HEK293 (cell line): ENCODE measurements at regions not wholly inside any gene's neighbourhood (a gene's known extent, or its start where the extent isn't known, plus 50 kb on each side); places are given as distances from the start of the nearest gene placed in this dataset.

Source experiments
- CTCF ChIA-PET: fragments of 350-600 bp; formaldehyde crosslinking; extraction: SDS; loops from one replicate; lab custom pipeline; 2021; ENCODE audit warnings: antibody characterized with exemption; lab: Yijun Ruan, JAX
- POLR2A ChIA-PET: fragments of 300-600 bp; formaldehyde crosslinking; extraction: SDS; loops from one replicate; lab custom pipeline; 2020; ENCODE audit warnings: antibody characterized with exemption, inconsistent platforms; lab: Yijun Ruan, JAX
- H3K27ac ChIP-seq: fragments of 200-500 bp; sonication (Bioruptor generic); 2 replicates; pipeline ENCODE4 v1.5.1; 2014; ENCODE audit warnings: low read depth, low read length, control low read depth, inconsistent platforms; ENCODE audit errors: extremely low read depth
- H3K36me3 ChIP-seq, 2 experiments: fragments of 200-500 bp in 1 of 2; sonication (Bioruptor generic) in 1 of 2; 1 replicate in 1 of 2; 2 replicates in 1 of 2; pipeline ENCODE4 v1.5.1; 2014 to 2017; ENCODE audit warnings: inconsistent platforms in 2 of 2, low read length in 2 of 2; ENCODE audit not compliant: control insufficient read depth in 2 of 2, insufficient read depth in 1 of 2
- H3K4me1 ChIP-seq: fragments of 200-500 bp; sonication (Bioruptor generic); 2 replicates; pipeline ENCODE4 v1.5.1; 2014; ENCODE audit warnings: mild to moderate bottlenecking, low read length, inconsistent platforms; ENCODE audit not compliant: control insufficient read depth, insufficient read depth
- H3K4me3 ChIP-seq: 2 replicates; pipeline ENCODE4 v1.5.1; 2011; ENCODE audit warnings: low read depth, mild to moderate bottlenecking, control low read depth, low read length, moderate library complexity
- H3K9me3 ChIP-seq: fragments of 200-500 bp; sonication (Bioruptor generic); 2 replicates; pipeline ENCODE4 v1.5.1; 2014; ENCODE audit warnings: low read depth, low read length, inconsistent platforms; ENCODE audit not compliant: control insufficient read depth, insufficient read depth
- KLF10 ChIP-seq: fragments of 450-650 bp; IDR thresholded peaks from 2 replicates; pipeline ENCODE4 v1.5.1; 2018; ENCODE audit warnings: missing biosample characterization, mild to moderate bottlenecking, missing genetic modification characterization
- MYNN ChIP-seq: fragments of 450-650 bp; formaldehyde crosslinking; IDR thresholded peaks from 2 replicates; pipeline ENCODE4 v1.5.1; 2016; ENCODE audit warnings: missing biosample characterization, missing genetic modification characterization, borderline replicate concordance
- MZF1 ChIP-seq: fragments of 450-650 bp; formaldehyde crosslinking; IDR thresholded peaks from 2 replicates; pipeline ENCODE4 v1.5.1; 2017; ENCODE audit warnings: missing biosample characterization, missing genetic modification characterization, borderline replicate concordance
- PRDM6 ChIP-seq: fragments of 450-650 bp; formaldehyde crosslinking; IDR thresholded peaks from 2 replicates; pipeline ENCODE4 v1.5.1; 2017; ENCODE audit warnings: missing biosample characterization, missing genetic modification characterization
- SP7 ChIP-seq: fragments of 450-650 bp; formaldehyde crosslinking; IDR thresholded peaks from 2 replicates; pipeline ENCODE4 v1.5.1; 2016; ENCODE audit warnings: missing biosample characterization, missing genetic modification characterization
- TRIM28 ChIP-seq: IDR thresholded peaks from 2 replicates; pipeline ENCODE4 v1.6.1; 2011; ENCODE audit warnings: low read length, control low read depth, borderline replicate concordance
- WT1 ChIP-seq: fragments of 450-650 bp; formaldehyde crosslinking; IDR thresholded peaks from 2 replicates; pipeline ENCODE4 v1.5.1; 2016; ENCODE audit warnings: missing biosample characterization, missing genetic modification characterization
- YY2 ChIP-seq: fragments of 450-650 bp; formaldehyde crosslinking; IDR thresholded peaks from 2 replicates; pipeline ENCODE4 v1.5.1; 2016; ENCODE audit warnings: missing biosample characterization, missing genetic modification characterization
- ZEB2 ChIP-seq: fragments of 450-650 bp; formaldehyde crosslinking; IDR thresholded peaks from 2 replicates; pipeline ENCODE4 v1.5.1; 2016; ENCODE audit warnings: missing biosample characterization, missing genetic modification characterization
- ZNF140 ChIP-seq: fragments of 450-650 bp; formaldehyde crosslinking; IDR thresholded peaks from 2 replicates; pipeline ENCODE4 v1.5.1; 2016; ENCODE audit warnings: missing biosample characterization, missing genetic modification characterization
- ZNF391 ChIP-seq: fragments of 450-650 bp; formaldehyde crosslinking; IDR thresholded peaks from 2 replicates; pipeline ENCODE4 v1.5.1; 2016; ENCODE audit warnings: low read depth, missing biosample characterization, missing genetic modification characterization, borderline replicate concordance
- ZNF501 ChIP-seq: fragments of 450-650 bp; formaldehyde crosslinking; IDR thresholded peaks from 2 replicates; pipeline ENCODE4 v1.5.1; 2016; ENCODE audit warnings: missing biosample characterization, missing genetic modification characterization
- ZNF626 ChIP-seq: fragments of 450-650 bp; sonication (Bioruptor Pico); formaldehyde crosslinking; IDR thresholded peaks from 2 replicates; pipeline ENCODE4 v1.5.1; 2018; ENCODE audit warnings: missing biosample characterization, missing genetic modification characterization, inconsistent platforms
- TF ChIP-seq, protein P1 (sequence below): fragments of 450-650 bp; formaldehyde crosslinking; IDR thresholded peaks from 2 replicates; pipeline ENCODE4 v1.5.1; 2016; ENCODE audit warnings: missing biosample characterization, missing genetic modification characterization
- TF ChIP-seq, protein P2 (sequence below): fragments of 450-650 bp; formaldehyde crosslinking; IDR thresholded peaks from 2 replicates; pipeline ENCODE4 v1.5.1; 2016; ENCODE audit warnings: missing biosample characterization, missing genetic modification characterization
- TF ChIP-seq, protein P3 (sequence below): fragments of 450-650 bp; formaldehyde crosslinking; IDR thresholded peaks from 2 replicates; pipeline ENCODE4 v1.5.1; 2016; ENCODE audit warnings: missing biosample characterization, missing genetic modification characterization

DNA sequence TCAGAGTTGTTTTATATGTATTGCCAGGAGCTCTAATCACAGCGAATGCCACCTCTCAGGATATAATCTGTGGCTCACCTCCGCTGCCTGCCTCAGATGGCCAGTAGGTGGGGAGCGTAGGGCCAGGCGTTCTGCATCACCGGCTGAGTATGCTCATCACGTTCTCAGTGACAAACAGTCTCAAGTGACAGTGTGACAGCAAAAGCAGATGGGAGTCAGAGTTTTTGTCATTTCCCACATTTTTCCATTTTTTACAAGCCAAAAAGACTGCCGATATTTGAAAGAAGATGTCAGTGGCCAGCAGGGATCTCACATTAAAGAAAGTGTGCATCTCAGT, 208.7 kb downstream of the ALDH8A1 start:
- H3K9me3 ChIP-seq, result no peaks in the 10 kb centered on the region
- TF ChIP-seq ZEB2 (tag by site-specific recombination) (no peak), MZF1 (peak; percentile 73; the same call in 1 of the 2 replicates), TRIM28 (0 out of 2 replicates have a peak, but pooled peaks have one; percentile 43), ZNF391 (tag by site-specific recombination) (no peak), MYNN (tag by site-specific recombination) (no peak)
- TF ChIP-seq, protein P1, sequence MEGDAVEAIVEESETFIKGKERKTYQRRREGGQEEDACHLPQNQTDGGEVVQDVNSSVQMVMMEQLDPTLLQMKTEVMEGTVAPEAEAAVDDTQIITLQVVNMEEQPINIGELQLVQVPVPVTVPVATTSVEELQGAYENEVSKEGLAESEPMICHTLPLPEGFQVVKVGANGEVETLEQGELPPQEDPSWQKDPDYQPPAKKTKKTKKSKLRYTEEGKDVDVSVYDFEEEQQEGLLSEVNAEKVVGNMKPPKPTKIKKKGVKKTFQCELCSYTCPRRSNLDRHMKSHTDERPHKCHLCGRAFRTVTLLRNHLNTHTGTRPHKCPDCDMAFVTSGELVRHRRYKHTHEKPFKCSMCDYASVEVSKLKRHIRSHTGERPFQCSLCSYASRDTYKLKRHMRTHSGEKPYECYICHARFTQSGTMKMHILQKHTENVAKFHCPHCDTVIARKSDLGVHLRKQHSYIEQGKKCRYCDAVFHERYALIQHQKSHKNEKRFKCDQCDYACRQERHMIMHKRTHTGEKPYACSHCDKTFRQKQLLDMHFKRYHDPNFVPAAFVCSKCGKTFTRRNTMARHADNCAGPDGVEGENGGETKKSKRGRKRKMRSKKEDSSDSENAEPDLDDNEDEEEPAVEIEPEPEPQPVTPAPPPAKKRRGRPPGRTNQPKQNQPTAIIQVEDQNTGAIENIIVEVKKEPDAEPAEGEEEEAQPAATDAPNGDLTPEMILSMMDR (tag by site-specific recombination), result 0 out of 2 replicates have a peak, but pooled peaks have one; percentile 7
- CTCF ChIA-PET, result interaction anchor here (1.4 to 1.6 kb wide), 2 partner anchors 82 to 585 kb away, joined by 3 to 4 read pairs; no protein-coding TSS in a partner anchor
- no peaks in the 10 kb centered on the region; the same call in 1 of the 2 replicates for H3K4me1 ChIP-seq
- H3K36me3 ChIP-seq, result no peaks in the 10 kb centered on the region
- H3K4me3 ChIP-seq, result no peak overlapping the region
- no peak overlapping the region for H3K27ac ChIP-seq
- POLR2A ChIA-PET, result no interaction called here

GRCh38 chr6:134740473-134741199, 209.3 kb downstream of the ALDH8A1 start:
- ChIA-PET CTCF (interaction anchor here (1.1 to 1.6 kb wide), 3 partner anchors 15 to 584 kb away, joined by 3 to 5 read pairs (median 4); no protein-coding TSS in a partner anchor), POLR2A (no interaction called here)

More at GRCh38 chr6:134740473-134741199, 209.3 kb downstream of the ALDH8A1 start:
- TF ChIP-seq, protein P2, sequence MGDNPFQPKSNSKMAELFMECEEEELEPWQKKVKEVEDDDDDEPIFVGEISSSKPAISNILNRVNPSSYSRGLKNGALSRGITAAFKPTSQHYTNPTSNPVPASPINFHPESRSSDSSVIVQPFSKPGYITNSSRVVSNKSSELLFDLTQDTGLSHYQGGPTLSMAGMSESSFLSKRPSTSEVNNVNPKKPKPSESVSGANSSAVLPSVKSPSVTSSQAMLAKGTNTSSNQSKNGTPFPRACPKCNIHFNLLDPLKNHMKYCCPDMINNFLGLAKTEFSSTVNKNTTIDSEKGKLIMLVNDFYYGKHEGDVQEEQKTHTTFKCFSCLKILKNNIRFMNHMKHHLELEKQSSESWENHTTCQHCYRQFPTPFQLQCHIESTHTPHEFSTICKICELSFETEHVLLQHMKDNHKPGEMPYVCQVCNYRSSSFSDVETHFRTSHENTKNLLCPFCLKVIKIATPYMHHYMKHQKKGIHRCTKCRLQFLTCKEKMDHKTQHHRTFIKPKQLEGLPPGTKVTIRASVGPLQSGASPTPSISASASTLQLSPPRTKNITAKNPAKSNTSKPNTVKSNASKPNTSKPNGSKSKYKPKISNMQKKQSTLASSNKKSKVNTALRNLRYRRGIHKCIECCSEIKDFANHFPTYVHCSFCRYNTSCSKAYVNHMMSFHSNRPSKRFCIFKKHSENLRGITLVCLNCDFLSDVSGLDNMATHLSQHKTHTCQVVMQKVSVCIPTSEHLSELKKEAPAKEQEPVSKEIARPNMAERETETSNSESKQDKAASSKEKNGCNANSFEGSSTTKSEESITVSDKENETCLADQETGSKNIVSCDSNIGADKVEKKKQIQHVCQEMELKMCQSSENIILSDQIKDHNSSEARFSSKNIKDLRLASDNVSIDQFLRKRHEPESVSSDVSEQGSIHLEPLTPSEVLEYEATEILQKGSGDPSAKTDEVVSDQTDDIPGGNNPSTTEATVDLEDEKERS (tag by site-specific recombination), result no peak
- TF ChIP-seq ZNF501 (tag by site-specific recombination) (no peak), ZNF626 (tag by site-specific recombination) (no peak), SP7 (peak; percentile 38; the same call in 1 of the 2 replicates), YY2 (no peak), ZNF140 (tag by site-specific recombination) (no peak), PRDM6 (tag by site-specific recombination) (0 out of 2 replicates have a peak, but pooled peaks have one; percentile 16), WT1 (tag by site-specific recombination) (no peak), KLF10 (0 out of 2 replicates have a peak, but pooled peaks have one; percentile 14)
- TF ChIP-seq, protein P3, sequence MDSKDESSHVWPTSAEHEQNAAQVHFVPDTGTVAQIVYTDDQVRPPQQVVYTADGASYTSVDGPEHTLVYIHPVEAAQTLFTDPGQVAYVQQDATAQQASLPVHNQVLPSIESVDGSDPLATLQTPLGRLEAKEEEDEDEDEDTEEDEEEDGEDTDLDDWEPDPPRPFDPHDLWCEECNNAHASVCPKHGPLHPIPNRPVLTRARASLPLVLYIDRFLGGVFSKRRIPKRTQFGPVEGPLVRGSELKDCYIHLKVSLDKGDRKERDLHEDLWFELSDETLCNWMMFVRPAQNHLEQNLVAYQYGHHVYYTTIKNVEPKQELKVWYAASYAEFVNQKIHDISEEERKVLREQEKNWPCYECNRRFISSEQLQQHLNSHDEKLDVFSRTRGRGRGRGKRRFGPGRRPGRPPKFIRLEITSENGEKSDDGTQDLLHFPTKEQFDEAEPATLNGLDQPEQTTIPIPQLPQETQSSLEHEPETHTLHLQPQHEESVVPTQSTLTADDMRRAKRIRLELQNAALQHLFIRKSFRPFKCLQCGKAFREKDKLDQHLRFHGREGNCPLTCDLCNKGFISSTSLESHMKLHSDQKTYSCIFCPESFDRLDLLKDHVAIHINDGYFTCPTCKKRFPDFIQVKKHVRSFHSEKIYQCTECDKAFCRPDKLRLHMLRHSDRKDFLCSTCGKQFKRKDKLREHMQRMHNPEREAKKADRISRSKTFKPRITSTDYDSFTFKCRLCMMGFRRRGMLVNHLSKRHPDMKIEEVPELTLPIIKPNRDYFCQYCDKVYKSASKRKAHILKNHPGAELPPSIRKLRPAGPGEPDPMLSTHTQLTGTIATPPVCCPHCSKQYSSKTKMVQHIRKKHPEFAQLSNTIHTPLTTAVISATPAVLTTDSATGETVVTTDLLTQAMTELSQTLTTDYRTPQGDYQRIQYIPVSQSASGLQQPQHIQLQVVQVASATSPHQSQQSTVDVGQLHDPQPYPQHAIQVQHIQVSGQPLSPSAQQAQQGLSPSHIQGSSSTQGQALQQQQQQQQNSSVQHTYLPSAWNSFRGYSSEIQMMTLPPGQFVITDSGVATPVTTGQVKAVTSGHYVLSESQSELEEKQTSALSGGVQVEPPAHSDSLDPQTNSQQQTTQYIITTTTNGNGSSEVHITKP (tag by site-specific recombination), result peak; percentile 23; the same call in 1 of the 2 replicates
- Histone ChIP-seq H3K27ac (no peak overlapping the region), H3K36me3 (no peaks in the 10 kb centered on the region), H3K9me3 (no peaks in the 10 kb centered on the region), H3K4me1 (no peaks in the 10 kb centered on the region; the same call in 1 of the 2 replicates), H3K4me3 (no peak overlapping the region)
